ENCODE measurements at regions not wholly inside any gene's neighbourhood (a gene's known extent, or its start where the extent isn't known, plus 50 kb on each side); places are given as distances from the start of the nearest gene placed in this dataset.

GRCh38 chr6:112575309-112575834, 228.2 kb downstream of the RFPL4B start:
- FAIRE-seq: no peak

More at GRCh38 chr6:112575309-112575834, 228.2 kb downstream of the RFPL4B start:
- H3K79me2 ChIP-seq (ENCODE audit: control insufficient read depth, insufficient read depth, low read length): no peaks in the 10 kb centered on the region
- H4K20me1 ChIP-seq (replicated peaks; ENCODE audit: control insufficient read depth, extremely low read depth, insufficient read depth, low read length): no peaks in the 10 kb centered on the region
- H3K27me3 ChIP-seq (ENCODE audit: control insufficient read depth in 2 of 2, insufficient read depth in 2 of 2, low read length in 2 of 2): no peaks in the 10 kb centered on the region
- TF ChIP-seq GATA2 (IDR thresholded peaks at IDR 0.05; ENCODE audit: insufficient read depth, insufficient read length, low read depth, low read length) (no peak), FOS (IDR thresholded peaks at IDR 0.05; ENCODE audit: borderline replicate concordance, insufficient read depth, low read length) (no peak), MAX (IDR thresholded peaks at IDR 0.05; ENCODE audit: insufficient read depth, insufficient read length) (no peak), EZH2 (IDR thresholded peaks at IDR 0.05; ENCODE audit: borderline replicate concordance, low read depth, low read length, severe bottlenecking) (no peak), MYC (IDR thresholded peaks at IDR 0.05; ENCODE audit: low read depth, low read length) (no peak), POLR2A (IDR thresholded peaks at IDR 0.05; ENCODE audit: low read depth, low read length) (no peak), JUN (IDR thresholded peaks at IDR 0.05; ENCODE audit: borderline replicate concordance, insufficient read depth, insufficient read length, low read depth) (no peak), CTCF (IDR thresholded peaks at IDR 0.05; ENCODE audit: extremely low read depth in 1 of 2, insufficient read depth in 1 of 2, low read depth in 1 of 2, low read length in 2 of 2) (no peak), POLR2AphosphoS5 (IDR thresholded peaks at IDR 0.05; ENCODE audit: insufficient read depth, low read depth, low read length) (no peak)
- no TSS peak for BruUV-seq (replicated peaks)
- no peak overlapping the region for H2AFZ ChIP-seq (ENCODE audit: low read depth, low read length)
- no peaks in the 10 kb centered on the region for H3K9me3 ChIP-seq (replicated peaks; ENCODE audit: control insufficient read depth, insufficient read depth, low read length)
- no peak overlapping the region for H3K4me2 ChIP-seq (ENCODE audit: insufficient read depth, low read length)
- no peaks in the 10 kb centered on the region for H3K9me1 ChIP-seq (replicated peaks; ENCODE audit: control insufficient read depth, extremely low read depth, insufficient read depth, low read length)
- H3K36me3 ChIP-seq (ENCODE audit: control insufficient read depth in 2 of 2, extremely low read depth in 1 of 2, insufficient read depth in 2 of 2, low read length in 2 of 2): no peaks in the 10 kb centered on the region
- ChIA-PET CTCF (no interaction called here), POLR2A (no interaction called here)
- dilution Hi-C loops (cut with MboI; ENCODE audit: extremely low pct_ligation_motif_present, low sequenced_read_pairs): no loop called here
- H3K9ac ChIP-seq (replicated peaks; ENCODE audit: extremely low read depth, insufficient read depth, low read length): no peak overlapping the region
- no peak for DNase-seq (ENCODE audit: low read depth, low spot score)
- no peaks in the 10 kb centered on the region for H3K4me1 ChIP-seq (ENCODE audit: control insufficient read depth, extremely low read depth, insufficient read depth, low read length)
- no peak overlapping the region for H3K27ac ChIP-seq (ENCODE audit: insufficient read depth, low read depth, low read length)
- no peak overlapping the region for H3K4me3 ChIP-seq (replicated peaks in 1 of 3; ENCODE audit: insufficient read depth in 1 of 3, low read depth in 1 of 3, low read length in 3 of 3)
- intact Hi-C loops (cut with micrococcal nuclease): no loop called here

All from endothelial cell of umbilical vein (primary cell).